H1 (cell line): ENCODE measurements at regions not wholly inside any gene's neighbourhood (a gene's known extent, or its start where the extent isn't known, plus 50 kb on each side); places are given as distances from the start of the nearest gene placed in this dataset.

Experiments used
- CTCF ChIA-PET: fragments of 300-600 bp; sonication (Branson Sonifier 250); formaldehyde crosslinking; loops from one replicate; lab custom pipeline; 2021; ENCODE audit not compliant: partially characterized antibody; lab: Charles Lee
- POLR2A ChIA-PET: fragments of 300-600 bp; sonication (Branson Sonifier 250); formaldehyde crosslinking; loops from one replicate; lab custom pipeline; 2021; ENCODE audit warnings: inconsistent platforms; ENCODE audit not compliant: partially characterized antibody; lab: Charles Lee
- DNase-seq, 2 experiments: peaks; one replicate each; pipeline versions ENCODE4 v3.0.0 to v3.0.0-alpha.2; 2010 to 2022; ENCODE audit warnings: low spot score in 2 of 2, low read depth in 1 of 2, mixed read lengths in 1 of 2
- FAIRE-seq: peaks from 2 replicates; lab custom pipeline; 2011; peaks lifted over from hg19 to GRCh38; lab: Jason Lieb, UNC
- H2AFZ ChIP-seq: 2 replicates; pipeline ENCODE4 v1.8.1; 2012; ENCODE audit warnings: low read length, inconsistent platforms
- H2AK5ac ChIP-seq: 2 replicates; pipeline ENCODE4 v1.6.1; 2013; ENCODE audit warnings: low read depth, low read length
- H2BK120ac ChIP-seq: replicated peaks from 2 replicates; pipeline ENCODE3; 2013; ENCODE audit warnings: low read depth, low read length, inconsistent platforms
- H2BK12ac ChIP-seq: 2 replicates; pipeline ENCODE4 v1.6.1; 2013; ENCODE audit warnings: low read depth, low read length
- H2BK15ac ChIP-seq: 2 replicates; pipeline ENCODE4 v1.6.1; 2013; ENCODE audit warnings: low read length
- H2BK20ac ChIP-seq: 2 replicates; pipeline ENCODE4 v1.6.1; 2013; ENCODE audit warnings: low read length
- H2BK5ac ChIP-seq: 2 replicates; pipeline ENCODE4 v1.6.1; 2013; ENCODE audit warnings: low read depth, low read length
- H3K14ac ChIP-seq: 2 replicates; pipeline ENCODE4 v1.6.1; 2013; ENCODE audit warnings: inconsistent platforms; ENCODE audit not compliant: insufficient read length
- H3K18ac ChIP-seq: 2 replicates; pipeline ENCODE4 v1.6.1; 2013; ENCODE audit warnings: low read length; ENCODE audit errors: extremely low read depth
- H3K23ac ChIP-seq: 2 replicates; pipeline ENCODE4 v1.6.1; 2013; ENCODE audit warnings: inconsistent platforms; ENCODE audit not compliant: insufficient read length
- H3K23me2 ChIP-seq: 2 replicates; pipeline ENCODE4 v1.6.1; 2013; ENCODE audit warnings: low read depth, low read length
- H3K27ac ChIP-seq: 2 replicates; pipeline ENCODE4 v1.6.1; 2011; ENCODE audit warnings: low read depth, low read length, inconsistent platforms
- H3K27me3 ChIP-seq, 4 experiments: replicated peaks in 1 of 4; 1 replicate in 1 of 4; 2 replicates in 3 of 4; pipeline versions ENCODE4 v1.6.1 to v1.8.1; 2011 to 2013; ENCODE audit warnings: low read length in 3 of 4, mild to moderate bottlenecking in 3 of 4, inconsistent platforms in 2 of 4, mixed read lengths in 2 of 4, moderate library complexity in 1 of 4; ENCODE audit not compliant: control insufficient read depth in 3 of 4, insufficient read depth in 3 of 4; ENCODE audit errors: extremely low read depth in 1 of 4
- H3K36me3 ChIP-seq, 4 experiments: 2 replicates each; pipeline versions ENCODE4 v1.6.1 to v1.8.1; 2011 to 2013; ENCODE audit warnings: mild to moderate bottlenecking in 4 of 4, low read length in 3 of 4, moderate library complexity in 2 of 4, control low read depth in 1 of 4, inconsistent platforms in 1 of 4; ENCODE audit not compliant: insufficient read depth in 4 of 4, control insufficient read depth in 2 of 4
- H3K4ac ChIP-seq: replicated peaks from 2 replicates; pipeline ENCODE3; 2013; ENCODE audit warnings: low read length, low read depth, mixed read lengths, inconsistent platforms; ENCODE audit not compliant: insufficient read length
- H3K4me1 ChIP-seq, 4 experiments: replicated peaks in 1 of 4; 1 replicate in 1 of 4; 2 replicates in 3 of 4; pipeline versions ENCODE4 v1.6.1 to v1.8.1; 2011 to 2013; ENCODE audit warnings: low read length in 3 of 4, inconsistent platforms in 2 of 4, mixed read lengths in 1 of 4; ENCODE audit not compliant: insufficient read depth in 4 of 4, control insufficient read depth in 3 of 4
- H3K4me2 ChIP-seq, 2 experiments: 2 replicates each; pipeline versions ENCODE4 v1.6.1 to v1.8.1; 2011 to 2013; ENCODE audit warnings: low read depth in 2 of 2, low read length in 2 of 2, control low read depth in 1 of 2, inconsistent platforms in 1 of 2, mild to moderate bottlenecking in 1 of 2; ENCODE audit not compliant: insufficient read depth in 1 of 2
- H3K4me3 ChIP-seq, 4 experiments: fragments of 200-600, 300-600 bp in 1 of 4; sonication (generic), shearing (Covaris generic), sonication (Bioruptor Twin) in 1 of 4; 2 replicates each; pipeline versions ENCODE4 v1.5.1 to v1.8.1; 2011 to 2016; ENCODE audit warnings: low read length in 4 of 4, low read depth in 3 of 4, control low read depth in 2 of 4, inconsistent platforms in 2 of 4, mild to moderate bottlenecking in 2 of 4, mixed read lengths in 1 of 4, moderate library complexity in 1 of 4; ENCODE audit not compliant: insufficient read depth in 2 of 4; ENCODE audit errors: extremely low read depth in 1 of 4
- H3K56ac ChIP-seq: replicated peaks from 2 replicates; pipeline ENCODE3; 2013; ENCODE audit warnings: low read depth, mild to moderate bottlenecking, mixed read lengths, low read length, inconsistent platforms; ENCODE audit not compliant: insufficient read length
- H3K79me1 ChIP-seq: 2 replicates; pipeline ENCODE4 v1.6.1; 2013; ENCODE audit warnings: low read depth, low read length, control low read depth
- H3K79me2 ChIP-seq, 2 experiments: 2 replicates each; pipeline versions ENCODE4 v1.6.1 to v1.8.1; 2012 to 2013; ENCODE audit warnings: low read length in 2 of 2, mild to moderate bottlenecking in 2 of 2, inconsistent platforms in 1 of 2; ENCODE audit not compliant: insufficient read depth in 2 of 2, control insufficient read depth in 1 of 2
- H3K9ac ChIP-seq, 4 experiments: replicated peaks in 1 of 4; 1 replicate in 1 of 4; 2 replicates in 3 of 4; pipeline versions ENCODE4 v1.6.1 to v1.8.1; 2011 to 2013; ENCODE audit warnings: low read depth in 3 of 4, low read length in 3 of 4, control low read depth in 2 of 4, mild to moderate bottlenecking in 2 of 4, moderate library complexity in 2 of 4, inconsistent platforms in 1 of 4; ENCODE audit errors: extremely low read depth in 1 of 4
- H3K9me3 ChIP-seq, 2 experiments: 2 replicates each; pipeline versions ENCODE4 v1.6.1 to v1.8.1; 2012 to 2013; ENCODE audit warnings: mild to moderate bottlenecking in 2 of 2, moderate library complexity in 2 of 2, control low read depth in 1 of 2, inconsistent platforms in 1 of 2, low read depth in 1 of 2, low read length in 1 of 2, mixed read lengths in 1 of 2; ENCODE audit not compliant: insufficient read depth in 2 of 2
- H4K20me1 ChIP-seq, 2 experiments: replicated peaks in 1 of 2; 2 replicates each; pipeline versions ENCODE3 to v1.8.1; 2011 to 2013; ENCODE audit warnings: inconsistent platforms in 2 of 2, low read length in 2 of 2, mild to moderate bottlenecking in 1 of 2; ENCODE audit not compliant: insufficient read depth in 2 of 2, control insufficient read depth in 1 of 2
- H4K5ac ChIP-seq: 2 replicates; pipeline ENCODE4 v1.6.1; 2013; ENCODE audit warnings: low read length, low read depth, mixed read lengths, inconsistent platforms; ENCODE audit not compliant: insufficient read length
- H4K8ac ChIP-seq: 2 replicates; pipeline ENCODE4 v1.8.0; 2013; ENCODE audit warnings: mild to moderate bottlenecking, moderate library complexity, low read length, inconsistent platforms; ENCODE audit not compliant: insufficient read depth; ENCODE audit errors: extremely low read depth
- H4K91ac ChIP-seq: replicated peaks from 2 replicates; pipeline ENCODE3; 2013; ENCODE audit warnings: low read length, mixed read lengths, inconsistent platforms; ENCODE audit not compliant: insufficient read length
- JUN ChIP-seq: IDR thresholded peaks from 2 replicates; pipeline ENCODE4 v1.6.1; 2011; ENCODE audit warnings: low read depth, mild to moderate bottlenecking, improper control_type of control experiment, low read length
- KDM5A ChIP-seq: fragments of 200-600 bp; IDR thresholded peaks from 2 replicates; pipeline ENCODE4 v1.7.1; 2012; ENCODE audit warnings: mild to moderate bottlenecking, low read length, inconsistent platforms, mixed read lengths
- NANOG ChIP-seq: IDR thresholded peaks from 2 replicates; pipeline ENCODE4 v1.6.1; 2011; ENCODE audit warnings: low read length, low read depth, mild to moderate bottlenecking, inconsistent platforms; ENCODE audit not compliant: insufficient read depth, poor library complexity, severe bottlenecking
- RAD21 ChIP-seq, 2 experiments: IDR thresholded peaks in 1 of 2; conservative IDR thresholded peaks in 1 of 2; 2 replicates each; pipeline ENCODE4 v1.6.1; 2011; ENCODE audit warnings: low read depth in 2 of 2, low read length in 2 of 2, improper control_type of control experiment in 1 of 2, inconsistent platforms in 1 of 2, mild to moderate bottlenecking in 1 of 2, moderate library complexity in 1 of 2
- SAP30 ChIP-seq: fragments of 300-600 bp; sonication (generic); IDR thresholded peaks from 2 replicates; pipeline ENCODE4 v1.7.1; 2012; ENCODE audit warnings: low read length, moderate library complexity, mild to moderate bottlenecking, inconsistent platforms; ENCODE audit not compliant: insufficient read depth, insufficient replicate concordance
- TAF7 ChIP-seq: optimal IDR thresholded peaks from 2 replicates; pipeline ENCODE3; 2011; ENCODE audit warnings: low read depth, mild to moderate bottlenecking, inconsistent platforms, low read length, moderate library complexity, borderline replicate concordance
- ZNF274 ChIP-seq: IDR thresholded peaks from 2 replicates; pipeline ENCODE4 v1.7.0; 2012; ENCODE audit warnings: low read length, borderline replicate concordance; ENCODE audit errors: extremely low read depth
- WGBS, 2 experiments: shearing (Covaris generic) in 1 of 2; methylation state at CpG; one replicate each; pipeline versions ENCODE4 v1.1.6 to v1.1.7; 2013 to 2015; ENCODE audit warnings: low lambda C conversion rate in 2 of 2, mixed read lengths in 2 of 2, inconsistent platforms in 1 of 2, low coverage in 1 of 2, missing lambda C conversion rate in 1 of 2; ENCODE audit not compliant: insufficient replicate concordance in 2 of 2, insufficient coverage in 1 of 2, insufficient read length in 1 of 2; ENCODE audit errors: extremely low coverage in 1 of 2, missing lambda C conversion rate in 1 of 2; 5-methylcytosine and 5-hydroxymethylcytosine counted together

DNA sequence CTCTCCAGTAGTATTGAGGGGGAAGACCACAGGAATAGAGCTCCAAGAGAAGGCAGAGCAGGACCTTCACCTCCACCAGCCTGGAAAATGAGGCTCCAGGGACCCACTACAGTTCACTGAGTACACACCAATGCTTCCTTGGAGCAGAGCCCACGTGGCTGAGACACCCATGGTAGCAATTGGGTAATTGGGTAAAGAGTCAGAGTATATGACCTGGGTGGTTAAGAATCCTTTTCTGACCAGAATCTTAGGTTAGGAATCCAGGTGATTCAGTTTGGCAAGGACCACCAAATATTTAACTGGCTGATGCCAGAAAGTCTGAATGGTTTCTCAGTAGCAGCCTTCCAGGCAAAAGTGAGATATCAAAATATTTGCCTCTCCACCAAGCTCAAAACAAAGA, 107.7 kb downstream of the MDH1 start:
- Histone ChIP-seq H2AK5ac (no peak overlapping the region), H3K9me3 (no peaks in the 10 kb centered on the region), H3K27me3 (no peaks in the 10 kb centered on the region), H3K79me2 (no peaks in the 10 kb centered on the region), H3K23ac (no peak overlapping the region), H3K23me2 (no peaks in the 10 kb centered on the region), H2AFZ (no peak overlapping the region), H2BK15ac (no peak overlapping the region), H3K36me3 (no peaks in the 10 kb centered on the region), H3K18ac (no peak overlapping the region), H3K4me1 (peaks cover 0 to 8% (median 3%) of the 10 kb centered on the region in 4 experiments; a peak in 4 of 7 replicates), H3K4me2 (no peak overlapping the region), H3K14ac (no peak overlapping the region), H2BK120ac (no peak overlapping the region), H3K9ac (no peak overlapping the region), H2BK20ac (no peak overlapping the region), H3K27ac (no peak overlapping the region), H2BK5ac (no peak overlapping the region; the same call in 1 of the 2 replicates), H4K20me1 (no peaks in the 10 kb centered on the region), H3K4me3 (no peak overlapping the region), H4K8ac (no peak overlapping the region), H4K91ac (no peak overlapping the region), H2BK12ac (no peak overlapping the region), H3K4ac (no peak overlapping the region), H3K56ac (no peak overlapping the region), H3K79me1 (no peaks in the 10 kb centered on the region), H4K5ac (no peak overlapping the region)
- CTCF ChIA-PET = interaction anchor here (0.8 kb wide), 1 partner anchor 153 kb away, joined by 3 read pairs; no protein-coding TSS in a partner anchor
- FAIRE-seq (no peak), DNase-seq (no peak)
- POLR2A ChIA-PET = interaction anchor here (0.9 kb wide), 1 partner anchor 145 kb away, joined by 3 read pairs; the partner anchor contains the start of gene UGP2
- 100% methylated on average over 1 of the region's 1 CpG; no CpG with 5 or more reads in 1 of the 2 experiments for WGBS, 2 experiments
- TF ChIP-seq ZNF274 = no peak
- TF ChIP-seq JUN = no peak
- no peak for TF ChIP-seq KDM5A
- TF ChIP-seq TAF7 = no peak
- no peak for TF ChIP-seq RAD21 (IDR thresholded peaks at IDR 0.05 in 1 of 2, conservative IDR thresholded peaks at IDR 0.05 in 1 of 2; ENCODE audit: low read depth in 2 of 2, low read length in 2 of 2)
- no peak for TF ChIP-seq NANOG
- no peak for TF ChIP-seq SAP30
